HEK293 (cell line): ENCODE measurements at regions not wholly inside any gene's neighbourhood (a gene's known extent, or its start where the extent isn't known, plus 50 kb on each side); places are given as distances from the start of the nearest gene placed in this dataset.

Experiments used
- SALL2 ChIP-seq: fragments of 450-650 bp; formaldehyde crosslinking; IDR thresholded peaks from 2 replicates; pipeline ENCODE4 v1.5.0; 2017; ENCODE audit warnings: missing biosample characterization, mild to moderate bottlenecking, missing genetic modification characterization, borderline replicate concordance
- YY1 ChIP-seq: fragments of 450-650 bp; formaldehyde crosslinking; IDR thresholded peaks from 2 replicates; pipeline ENCODE4 v1.5.1; 2018; ENCODE audit warnings: missing biosample characterization, missing genetic modification characterization
- ZNF114 ChIP-seq: fragments of 450-650 bp; formaldehyde crosslinking; IDR thresholded peaks from 2 replicates; pipeline ENCODE4 v1.5.0; 2017; ENCODE audit warnings: missing biosample characterization, missing genetic modification characterization
- ZNF311 ChIP-seq: fragments of 450-650 bp; formaldehyde crosslinking; IDR thresholded peaks from 2 replicates; pipeline ENCODE4 v1.5.1; 2017; ENCODE audit warnings: missing biosample characterization, missing genetic modification characterization, borderline replicate concordance
- ZNF623 ChIP-seq: fragments of 450-650 bp; formaldehyde crosslinking; IDR thresholded peaks from 2 replicates; pipeline ENCODE4 v1.5.1; 2016; ENCODE audit warnings: missing biosample characterization, missing genetic modification characterization
- ZNF660 ChIP-seq: fragments of 450-650 bp; IDR thresholded peaks from 2 replicates; pipeline ENCODE4 v1.5.1; 2018; ENCODE audit warnings: missing biosample characterization, mild to moderate bottlenecking, missing genetic modification characterization
- TF ChIP-seq, protein P1 (sequence below): fragments of 450-650 bp; formaldehyde crosslinking; IDR thresholded peaks from 2 replicates; pipeline ENCODE4 v1.5.1; 2016; ENCODE audit warnings: missing biosample characterization, missing genetic modification characterization
- TF ChIP-seq, protein P2 (sequence below): fragments of 450-650 bp; formaldehyde crosslinking; IDR thresholded peaks from 2 replicates; pipeline ENCODE4 v1.5.1; 2017; ENCODE audit warnings: missing biosample characterization, mild to moderate bottlenecking, missing genetic modification characterization, moderate library complexity
- TF ChIP-seq, protein P3 (sequence below): fragments of 450-650 bp; IDR thresholded peaks from 2 replicates; pipeline ENCODE4 v1.5.1; 2018; ENCODE audit warnings: missing biosample characterization, mild to moderate bottlenecking, missing genetic modification characterization

DNA sequence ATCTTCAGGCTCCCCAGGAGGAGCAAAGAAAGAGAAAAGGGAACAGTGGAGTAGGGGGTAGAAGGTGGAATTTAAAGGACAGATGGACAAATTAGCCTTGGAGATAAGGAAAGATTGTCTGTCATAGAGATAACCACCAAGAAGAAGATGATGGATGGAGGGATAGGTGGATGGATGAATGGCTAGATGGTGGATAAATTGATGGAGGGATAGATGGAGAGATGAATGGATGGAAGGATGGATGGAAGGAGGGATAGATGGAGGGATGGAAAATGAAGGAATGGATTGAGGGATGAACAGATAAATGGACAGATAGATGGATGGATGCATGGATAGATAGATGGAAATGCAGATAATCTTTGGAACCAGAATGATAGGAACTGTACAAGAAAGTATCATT is 102.8 kb downstream of the TNFAIP3 start:
- TF ChIP-seq, protein P1, sequence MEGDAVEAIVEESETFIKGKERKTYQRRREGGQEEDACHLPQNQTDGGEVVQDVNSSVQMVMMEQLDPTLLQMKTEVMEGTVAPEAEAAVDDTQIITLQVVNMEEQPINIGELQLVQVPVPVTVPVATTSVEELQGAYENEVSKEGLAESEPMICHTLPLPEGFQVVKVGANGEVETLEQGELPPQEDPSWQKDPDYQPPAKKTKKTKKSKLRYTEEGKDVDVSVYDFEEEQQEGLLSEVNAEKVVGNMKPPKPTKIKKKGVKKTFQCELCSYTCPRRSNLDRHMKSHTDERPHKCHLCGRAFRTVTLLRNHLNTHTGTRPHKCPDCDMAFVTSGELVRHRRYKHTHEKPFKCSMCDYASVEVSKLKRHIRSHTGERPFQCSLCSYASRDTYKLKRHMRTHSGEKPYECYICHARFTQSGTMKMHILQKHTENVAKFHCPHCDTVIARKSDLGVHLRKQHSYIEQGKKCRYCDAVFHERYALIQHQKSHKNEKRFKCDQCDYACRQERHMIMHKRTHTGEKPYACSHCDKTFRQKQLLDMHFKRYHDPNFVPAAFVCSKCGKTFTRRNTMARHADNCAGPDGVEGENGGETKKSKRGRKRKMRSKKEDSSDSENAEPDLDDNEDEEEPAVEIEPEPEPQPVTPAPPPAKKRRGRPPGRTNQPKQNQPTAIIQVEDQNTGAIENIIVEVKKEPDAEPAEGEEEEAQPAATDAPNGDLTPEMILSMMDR: no peak
- TF ChIP-seq YY1 (no peak), ZNF311 (tag by site-specific recombination) (no peak), SALL2 (no peak), ZNF623 (tag by site-specific recombination) (no peak), ZNF114 (tag by site-specific recombination) (no peak), ZNF660 (tag by site-specific recombination) (no peak)
- TF ChIP-seq, protein P2, sequence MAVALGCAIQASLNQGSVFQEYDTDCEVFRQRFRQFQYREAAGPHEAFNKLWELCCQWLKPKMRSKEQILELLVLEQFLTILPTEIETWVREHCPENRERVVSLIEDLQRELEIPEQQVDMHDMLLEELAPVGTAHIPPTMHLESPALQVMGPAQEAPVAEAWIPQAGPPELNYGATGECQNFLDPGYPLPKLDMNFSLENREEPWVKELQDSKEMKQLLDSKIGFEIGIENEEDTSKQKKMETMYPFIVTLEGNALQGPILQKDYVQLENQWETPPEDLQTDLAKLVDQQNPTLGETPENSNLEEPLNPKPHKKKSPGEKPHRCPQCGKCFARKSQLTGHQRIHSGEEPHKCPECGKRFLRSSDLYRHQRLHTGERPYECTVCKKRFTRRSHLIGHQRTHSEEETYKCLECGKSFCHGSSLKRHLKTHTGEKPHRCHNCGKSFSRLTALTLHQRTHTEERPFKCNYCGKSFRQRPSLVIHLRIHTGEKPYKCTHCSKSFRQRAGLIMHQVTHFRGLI (tag by site-specific recombination): no peak
- TF ChIP-seq, protein P3, sequence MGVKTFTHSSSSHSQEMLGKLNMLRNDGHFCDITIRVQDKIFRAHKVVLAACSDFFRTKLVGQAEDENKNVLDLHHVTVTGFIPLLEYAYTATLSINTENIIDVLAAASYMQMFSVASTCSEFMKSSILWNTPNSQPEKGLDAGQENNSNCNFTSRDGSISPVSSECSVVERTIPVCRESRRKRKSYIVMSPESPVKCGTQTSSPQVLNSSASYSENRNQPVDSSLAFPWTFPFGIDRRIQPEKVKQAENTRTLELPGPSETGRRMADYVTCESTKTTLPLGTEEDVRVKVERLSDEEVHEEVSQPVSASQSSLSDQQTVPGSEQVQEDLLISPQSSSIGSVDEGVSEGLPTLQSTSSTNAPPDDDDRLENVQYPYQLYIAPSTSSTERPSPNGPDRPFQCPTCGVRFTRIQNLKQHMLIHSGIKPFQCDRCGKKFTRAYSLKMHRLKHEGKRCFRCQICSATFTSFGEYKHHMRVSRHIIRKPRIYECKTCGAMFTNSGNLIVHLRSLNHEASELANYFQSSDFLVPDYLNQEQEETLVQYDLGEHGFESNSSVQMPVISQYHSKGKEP (tag by site-specific recombination): no peak
